Activated CD8-positive, alpha-beta T cell treated with anti-CD3 and anti-CD28 coated beads, Interleukin-2, amount 10 ng/mL, durations not matched to agents 7 days and 5 days (primary cell): ENCODE measurements at regions not wholly inside any gene's neighbourhood (a gene's known extent, or its start where the extent isn't known, plus 50 kb on each side); places are given as distances from the start of the nearest gene placed in this dataset.

Experiments
- ATAC-seq: fragments of 150-1000 bp; cut with Tn5 transposase; one replicate; pipeline ENCODE4 v1.10.0; 2021; ENCODE audit warnings: moderate library complexity
- CTCF ChIA-PET: fragments of 350-600 bp; sonication (Branson Sonifier 250); formaldehyde crosslinking; loops from one replicate; lab custom pipeline; 2021; ENCODE audit warnings: antibody characterized with exemption; lab: Charles Lee
- POLR2A ChIA-PET: fragments of 350-600 bp; sonication (Branson Sonifier 250); formaldehyde crosslinking; loops from one replicate; lab custom pipeline; 2021; ENCODE audit warnings: antibody characterized with exemption; lab: Charles Lee
- DNase-seq: peaks from one replicate; pipeline ENCODE4 v3.0.0-alpha.2; 2020
- H3K27ac Mint-ChIP-seq: one replicate; pipeline ENCODE4 v1.8.0; 2021; ENCODE audit warnings: mild to moderate bottlenecking, mixed read lengths
- H3K27me3 Mint-ChIP-seq: one replicate; pipeline ENCODE4 v1.8.0; 2021; ENCODE audit warnings: low read depth, mixed read lengths
- H3K36me3 Mint-ChIP-seq: one replicate; pipeline ENCODE4 v1.8.0; 2021; ENCODE audit warnings: low read depth, mixed read lengths
- H3K4me1 Mint-ChIP-seq: one replicate; pipeline ENCODE4 v1.8.0; 2021; ENCODE audit warnings: low read depth, mixed read lengths
- H3K4me3 Mint-ChIP-seq: one replicate; pipeline ENCODE4 v1.8.0; 2021; ENCODE audit warnings: mild to moderate bottlenecking, mixed read lengths
- H3K9me3 Mint-ChIP-seq: one replicate; pipeline ENCODE4 v1.8.0; 2022; ENCODE audit warnings: mixed read lengths; ENCODE audit not compliant: insufficient read depth

DNA sequence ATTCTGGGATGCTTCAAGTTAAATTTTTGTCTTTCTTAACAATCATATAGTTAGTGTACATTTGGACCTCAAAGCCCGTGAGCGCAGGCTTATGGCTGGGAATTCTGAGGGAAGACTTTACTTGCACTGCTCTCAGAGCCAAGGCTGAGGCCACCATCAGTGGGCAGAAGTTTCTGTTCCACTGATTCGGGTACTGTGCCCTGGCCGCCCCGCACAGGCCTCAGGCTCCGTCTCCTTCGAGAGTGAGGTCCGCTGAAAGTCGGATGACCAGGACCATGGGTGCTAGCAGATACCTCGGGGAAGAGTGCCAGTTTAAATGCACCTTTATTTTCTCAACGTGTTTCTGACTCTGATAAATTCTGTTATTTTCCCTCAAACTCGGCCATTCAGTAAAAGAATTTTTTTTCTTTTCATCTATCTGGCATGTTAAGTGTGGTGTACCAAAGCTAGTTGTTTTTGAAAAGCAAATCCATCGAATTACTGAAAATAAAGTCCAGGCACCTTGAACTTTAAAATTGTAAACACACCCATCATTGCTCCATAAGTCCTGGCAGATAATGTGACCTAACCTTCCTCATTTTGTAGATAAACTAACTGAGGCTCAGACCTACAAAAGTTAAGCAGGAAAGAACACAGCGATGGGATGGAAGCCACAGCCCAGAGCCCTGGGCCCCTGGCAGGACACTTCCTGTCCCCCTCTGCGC lies 126.7 kb downstream of the SOX1 start:
- no peaks in the 10 kb centered on the region for H3K4me1 Mint-ChIP-seq
- no peak overlapping the region for H3K27ac Mint-ChIP-seq
- DNase-seq (no peak), ATAC-seq (no peak)
- CTCF ChIA-PET = no interaction called here
- H3K4me3 Mint-ChIP-seq = no peak overlapping the region
- H3K9me3 Mint-ChIP-seq = peaks cover 4% of the 10 kb centered on the region
- H3K27me3 Mint-ChIP-seq = no peaks in the 10 kb centered on the region
- H3K36me3 Mint-ChIP-seq = no peaks in the 10 kb centered on the region
- POLR2A ChIA-PET = no interaction called here

- no peak for DNase-seq
- CTCF ChIA-PET = no interaction called here
- ATAC-seq = no peak
- peaks cover 4% of the 10 kb centered on the region for H3K9me3 Mint-ChIP-seq
- H3K27me3 Mint-ChIP-seq = no peaks in the 10 kb centered on the region
- H3K4me3 Mint-ChIP-seq = no peak overlapping the region
- POLR2A ChIA-PET = no interaction called here
- no peaks in the 10 kb centered on the region for H3K36me3 Mint-ChIP-seq
- no peaks in the 10 kb centered on the region for H3K4me1 Mint-ChIP-seq
- no peak overlapping the region for H3K27ac Mint-ChIP-seq
These were observed 127.2 kb downstream of the SOX1 start for GRCh38 chr13:112194167-112194530.

GRCh38 chr13:112194579-112194978 lies 127.6 kb downstream of the SOX1 start:
- ChIA-PET CTCF (no interaction called here), POLR2A (no interaction called here)
- H3K4me1 Mint-ChIP-seq = no peaks in the 10 kb centered on the region

GRCh38 chr13:112198396-112199010 lies 131.6 kb downstream of the SOX1 start:
- no peaks in the 10 kb centered on the region for H3K36me3 Mint-ChIP-seq
- POLR2A ChIA-PET = no interaction called here
- no peaks in the 10 kb centered on the region for H3K4me1 Mint-ChIP-seq
- CTCF ChIA-PET = no interaction called here
- peaks cover under 1% of the 10 kb centered on the region for H3K27me3 Mint-ChIP-seq
- ATAC-seq (no peak), DNase-seq (no peak)
- no peaks in the 10 kb centered on the region for H3K9me3 Mint-ChIP-seq
- no peak overlapping the region for H3K27ac Mint-ChIP-seq
- H3K4me3 Mint-ChIP-seq = no peak overlapping the region

More at GRCh38 chr13:112194579-112194978, 127.6 kb downstream of the SOX1 start:
- Mint-ChIP-seq H3K4me3 (no peak overlapping the region), H3K9me3 (peaks cover 4% of the 10 kb centered on the region), H3K27me3 (no peaks in the 10 kb centered on the region), H3K36me3 (no peaks in the 10 kb centered on the region), H3K27ac (no peak overlapping the region)
- ATAC-seq (no peak), DNase-seq (no peak)

DNA sequence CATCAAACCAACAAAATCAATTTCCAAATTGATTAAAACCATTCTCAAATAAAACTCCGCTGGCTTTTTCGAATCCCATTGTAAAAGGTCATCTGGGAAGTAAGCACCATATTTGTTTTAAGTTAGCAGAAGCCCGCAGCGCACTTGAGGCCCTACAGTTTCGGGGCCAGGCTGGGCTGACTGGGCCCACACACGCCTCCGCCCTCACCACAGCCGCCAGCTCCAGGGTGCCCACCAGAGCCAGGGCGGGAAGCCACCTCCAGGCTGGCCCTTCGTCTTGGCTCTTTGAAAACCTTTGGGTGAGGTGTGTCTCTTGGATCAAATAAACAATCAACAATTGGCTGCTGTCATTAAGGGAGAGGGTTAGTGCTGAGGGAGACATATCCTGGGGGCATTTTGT lies 133.3 kb downstream of the SOX1 start:
- ChIA-PET CTCF (no interaction called here), POLR2A (no interaction called here)
- ATAC-seq = no peak
- no peak overlapping the region for H3K4me3 Mint-ChIP-seq
- no peaks in the 10 kb centered on the region for H3K36me3 Mint-ChIP-seq
- H3K4me1 Mint-ChIP-seq = peaks cover 6% of the 10 kb centered on the region
- no peak overlapping the region for H3K27ac Mint-ChIP-seq
- H3K27me3 Mint-ChIP-seq = peaks cover 17% of the 10 kb centered on the region
- DNase-seq = no peak
- no peaks in the 10 kb centered on the region for H3K9me3 Mint-ChIP-seq

- ATAC-seq = no peak
- ChIA-PET POLR2A (no interaction called here), CTCF (no interaction called here)
- DNase-seq = no peak
- Mint-ChIP-seq H3K27me3 (peaks cover 28% of the 10 kb centered on the region), H3K9me3 (no peaks in the 10 kb centered on the region), H3K36me3 (no peaks in the 10 kb centered on the region), H3K4me1 (peaks cover 18% of the 10 kb centered on the region), H3K4me3 (no peak overlapping the region), H3K27ac (no peak overlapping the region)
These were observed 135.3 kb downstream of the SOX1 start for GRCh38 chr13:112202266-112202665.

- Mint-ChIP-seq H3K27me3 (peaks cover 31% of the 10 kb centered on the region), H3K27ac (no peak overlapping the region), H3K4me1 (peaks cover 18% of the 10 kb centered on the region), H3K4me3 (no peak overlapping the region), H3K9me3 (no peaks in the 10 kb centered on the region), H3K36me3 (no peaks in the 10 kb centered on the region)
- ATAC-seq (no peak), DNase-seq (no peak)
- POLR2A ChIA-PET = no interaction called here
- CTCF ChIA-PET = no interaction called here
These were observed 136.0 kb downstream of the SOX1 start for GRCh38 chr13:112202966-112203365.

DNA sequence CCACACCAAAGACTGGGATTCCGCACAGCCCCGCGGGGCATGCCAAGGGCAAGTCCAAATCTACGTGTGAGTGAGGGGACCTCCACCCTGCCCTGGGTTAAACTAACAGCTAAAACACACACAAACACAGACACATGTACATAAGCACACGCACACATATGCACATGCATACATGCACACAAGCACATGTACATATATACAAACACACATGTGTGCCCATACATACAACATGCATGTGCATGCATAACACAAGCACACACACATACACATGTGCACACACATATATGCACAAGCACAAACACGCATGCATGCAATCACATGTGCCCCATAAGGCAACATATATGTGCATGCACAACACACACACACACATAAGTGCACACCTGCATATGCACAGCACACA lies 136.7 kb downstream of the SOX1 start:
- DNase-seq = no peak
- no peaks in the 10 kb centered on the region for H3K36me3 Mint-ChIP-seq
- ChIA-PET CTCF (no interaction called here), POLR2A (no interaction called here)
- H3K27ac Mint-ChIP-seq = no peak overlapping the region
- no peak for ATAC-seq
- H3K4me1 Mint-ChIP-seq = peaks cover 19% of the 10 kb centered on the region
- H3K27me3 Mint-ChIP-seq = peaks cover 33% of the 10 kb centered on the region
- H3K4me3 Mint-ChIP-seq = no peak overlapping the region
- no peaks in the 10 kb centered on the region for H3K9me3 Mint-ChIP-seq

DNA sequence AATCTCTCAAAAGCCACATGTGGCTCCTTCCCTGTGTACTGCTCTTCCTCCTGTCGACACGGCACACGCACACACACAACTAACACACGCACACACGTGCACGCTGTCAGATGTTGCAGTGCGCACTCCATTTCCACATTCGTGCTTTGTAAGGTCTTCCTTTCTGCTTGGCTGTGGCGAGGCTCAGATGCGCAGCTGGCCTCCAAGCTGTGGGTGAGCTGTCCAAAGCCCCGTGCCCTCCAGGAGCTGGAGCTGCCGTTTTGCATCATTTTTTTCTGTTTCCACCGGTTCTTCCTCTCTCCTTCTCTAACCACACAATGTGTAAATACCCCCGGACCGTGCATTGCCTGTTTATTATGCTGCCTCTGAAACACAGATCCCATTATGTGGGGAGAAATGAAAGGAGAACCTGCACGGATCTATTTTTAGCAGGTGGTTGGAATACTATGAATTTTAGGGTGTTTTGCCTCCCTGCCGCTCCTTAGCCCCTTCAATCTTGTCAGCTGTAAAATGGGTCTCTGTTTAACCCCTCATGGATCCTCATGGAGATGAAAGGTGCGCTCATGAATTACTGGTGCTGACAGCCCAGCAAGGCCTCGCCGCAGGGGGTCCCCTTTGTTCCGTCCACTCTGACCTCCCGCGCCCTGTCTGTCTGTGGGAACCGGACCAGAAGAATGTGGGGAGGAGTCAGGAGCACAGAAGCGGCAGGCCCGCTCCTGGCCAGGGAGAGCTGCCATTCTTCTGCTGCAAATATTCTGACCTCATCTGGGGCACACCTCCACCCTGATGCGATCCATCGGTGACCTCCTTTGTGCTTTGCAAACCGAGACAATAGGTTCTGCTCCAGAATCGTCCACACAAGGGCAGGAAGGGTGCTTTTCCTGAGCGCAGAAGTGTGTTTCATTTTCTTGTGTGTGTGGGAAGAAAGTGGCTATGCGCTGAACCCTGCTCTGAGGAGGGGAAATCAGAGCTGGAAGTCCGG lies 137.7 kb downstream of the SOX1 start:
- POLR2A ChIA-PET = interaction anchor here (0.6 kb wide), 1 partner anchor 256 kb away, joined by 3 read pairs; no protein-coding TSS in a partner anchor
- no peak for ATAC-seq
- no peak for DNase-seq

GRCh38 chr13:112205990-112206389 lies 139.0 kb downstream of the SOX1 start:
- DNase-seq (peak; percentile 28), ATAC-seq (no peak)
- Mint-ChIP-seq H3K27ac (no peak overlapping the region), H3K9me3 (no peaks in the 10 kb centered on the region), H3K4me1 (peaks cover 19% of the 10 kb centered on the region), H3K4me3 (no peak overlapping the region), H3K27me3 (peaks cover 33% of the 10 kb centered on the region), H3K36me3 (no peaks in the 10 kb centered on the region)
- ChIA-PET POLR2A (no interaction called here), CTCF (no interaction called here)

More for the DNA sequence above, 137.7 kb downstream of the SOX1 start:
- H3K27me3 Mint-ChIP-seq = peaks cover 33% of the 10 kb centered on the region
- no peaks in the 10 kb centered on the region for H3K9me3 Mint-ChIP-seq
- H3K4me3 Mint-ChIP-seq = peak overlapping the region; percentile 20
- CTCF ChIA-PET = no interaction called here
- H3K4me1 Mint-ChIP-seq = peaks cover 19% of the 10 kb centered on the region
- H3K36me3 Mint-ChIP-seq = no peaks in the 10 kb centered on the region
- H3K27ac Mint-ChIP-seq = no peak overlapping the region

DNA sequence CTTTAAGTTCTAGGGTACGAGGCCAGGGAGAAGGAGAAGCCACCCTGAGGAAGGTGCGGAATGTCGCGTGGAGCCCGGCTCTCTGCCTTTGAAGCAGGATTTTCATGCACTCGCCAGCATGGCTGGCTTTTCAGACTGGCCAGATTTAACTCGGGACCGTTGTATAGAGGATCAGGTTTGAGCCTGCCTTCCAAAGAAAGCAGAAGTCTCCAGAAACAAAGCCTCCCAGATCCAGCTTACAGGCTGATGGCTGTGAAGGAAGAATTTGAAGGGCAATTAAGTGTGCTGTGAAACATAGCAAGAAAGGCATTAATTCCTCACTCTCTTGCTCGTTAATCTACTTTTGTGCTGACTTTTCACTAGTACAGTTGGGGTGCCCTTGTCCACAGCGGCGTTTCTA lies 140.2 kb downstream of the SOX1 start:
- Mint-ChIP-seq H3K27me3 (peaks cover 33% of the 10 kb centered on the region), H3K4me3 (no peak overlapping the region), H3K27ac (no peak overlapping the region), H3K9me3 (no peaks in the 10 kb centered on the region), H3K36me3 (no peaks in the 10 kb centered on the region), H3K4me1 (peaks cover 19% of the 10 kb centered on the region)
- ChIA-PET POLR2A (no interaction called here), CTCF (no interaction called here)
- ATAC-seq = no peak
- DNase-seq = no peak

- POLR2A ChIA-PET = no interaction called here
- H3K4me3 Mint-ChIP-seq = no peak overlapping the region
- peaks cover 31% of the 10 kb centered on the region for H3K27me3 Mint-ChIP-seq
- H3K4me1 Mint-ChIP-seq = peaks cover 19% of the 10 kb centered on the region
- no peaks in the 10 kb centered on the region for H3K9me3 Mint-ChIP-seq
- H3K36me3 Mint-ChIP-seq = no peaks in the 10 kb centered on the region
- DNase-seq (no peak), ATAC-seq (no peak)
- CTCF ChIA-PET = no interaction called here
- H3K27ac Mint-ChIP-seq = no peak overlapping the region
These were observed 141.7 kb downstream of the SOX1 start for GRCh38 chr13:112208656-112209055.
